Neural cell (in vitro differentiated cells): ENCODE measurements at regions not wholly inside any gene's neighbourhood (a gene's known extent, or its start where the extent isn't known, plus 50 kb on each side); places are given as distances from the start of the nearest gene placed in this dataset.

Source experiments
- H2AFZ ChIP-seq: fragments of 200-600, 300-800 bp; sonication (generic), shearing (Covaris generic); 2 replicates; pipeline ENCODE4 v1.6.0; 2014; ENCODE audit warnings: low read depth, mild to moderate bottlenecking, antibody characterized with exemption, low read length, moderate library complexity
- H3F3A ChIP-seq: fragments of 200-600 bp; shearing (Covaris generic); 2 replicates; pipeline ENCODE4 v1.6.1; 2016; ENCODE audit warnings: mild to moderate bottlenecking, moderate library complexity, mixed read lengths, antibody characterized with exemption, low read length; ENCODE audit not compliant: insufficient read depth, poor library complexity, severe bottlenecking
- H3K27ac ChIP-seq: fragments of 200-600, 300-800 bp; sonication (generic), shearing (Covaris generic); 2 replicates; pipeline ENCODE4 v1.5.1; 2014; ENCODE audit warnings: mild to moderate bottlenecking, low read length, moderate library complexity
- H3K27me3 ChIP-seq: fragments of 300-800, 200-600 bp; sonication (generic), shearing (Covaris generic); 2 replicates; pipeline ENCODE4 v1.6.0; 2014; ENCODE audit warnings: mild to moderate bottlenecking, low read depth, low read length, moderate library complexity; ENCODE audit not compliant: insufficient read depth
- H3K36me3 ChIP-seq: fragments of 300-800, 200-600 bp; sonication (generic), shearing (Covaris generic); 2 replicates; pipeline ENCODE4 v1.5.1; 2014; ENCODE audit warnings: mild to moderate bottlenecking, antibody characterized with exemption, low read length, moderate library complexity; ENCODE audit not compliant: insufficient read depth
- H3K4me2 ChIP-seq: fragments of 300-800, 200-600 bp; sonication (generic), shearing (Covaris generic); 2 replicates; pipeline ENCODE4 v1.6.0; 2014; ENCODE audit warnings: mild to moderate bottlenecking, low read length
- H3K4me3 ChIP-seq: fragments of 300-800, 200-600 bp; sonication (generic), shearing (Covaris generic); 2 replicates; pipeline ENCODE4 v1.5.1; 2014; ENCODE audit warnings: mild to moderate bottlenecking, low read length, moderate library complexity
- H3K79me2 ChIP-seq: fragments of 200-600 bp; shearing (Covaris generic); replicated peaks from 2 replicates; pipeline ENCODE4 v1.6.0; 2014; ENCODE audit warnings: mild to moderate bottlenecking, low read length, moderate library complexity; ENCODE audit not compliant: insufficient read depth
- H3K9ac ChIP-seq: fragments of 300-800, 200-600 bp; sonication (generic), shearing (Covaris generic); 2 replicates; pipeline ENCODE4 v1.6.1; 2016; ENCODE audit warnings: mild to moderate bottlenecking, low read length, mixed read lengths
- H3K9me2 ChIP-seq: fragments of 200-600 bp; shearing (Covaris generic); 2 replicates; pipeline ENCODE4 v1.6.1; 2016; ENCODE audit warnings: mild to moderate bottlenecking, low read length, mixed read lengths; ENCODE audit not compliant: insufficient read depth
- H3K9me3 ChIP-seq: fragments of 200-600, 300-800 bp; sonication (generic), shearing (Covaris generic); 2 replicates; pipeline ENCODE4 v1.6.1; 2016; ENCODE audit warnings: mild to moderate bottlenecking, mixed run types, low read length, moderate library complexity, mixed read lengths
- H4K20me1 ChIP-seq: fragments of 200-600 bp; shearing (Covaris generic); 2 replicates; pipeline ENCODE4 v1.6.1; 2016; ENCODE audit warnings: mild to moderate bottlenecking, mixed run types; ENCODE audit not compliant: insufficient read depth
- CTCF ChIP-seq: fragments of 450-650 bp; IDR thresholded peaks from 2 replicates; pipeline ENCODE4 v1.5.1; 2014; ENCODE audit warnings: antibody characterized with exemption, mild to moderate bottlenecking, moderate library complexity; ENCODE audit not compliant: poor library complexity, severe bottlenecking
- EP300 ChIP-seq: fragments of 450-650 bp; conservative IDR thresholded peaks from 2 replicates; pipeline ENCODE4 v1.6.1; 2014; ENCODE audit warnings: antibody characterized with exemption, mild to moderate bottlenecking, moderate library complexity; ENCODE audit not compliant: poor library complexity, severe bottlenecking
- EZH2 ChIP-seq: fragments of 200-600, 300-800 bp; shearing (Covaris generic), sonication (generic); IDR thresholded peaks from 2 replicates; pipeline ENCODE4 v1.6.1; 2014; ENCODE audit warnings: antibody characterized with exemption, low read length, borderline replicate concordance, mild to moderate bottlenecking; ENCODE audit not compliant: insufficient read depth, poor library complexity, severe bottlenecking
- MXI1 ChIP-seq: fragments of 450-650 bp; conservative IDR thresholded peaks from 2 replicates; pipeline ENCODE4 v1.6.1; 2014; ENCODE audit warnings: antibody characterized with exemption, mild to moderate bottlenecking; ENCODE audit not compliant: poor library complexity, severe bottlenecking
- POLR2AphosphoS5 ChIP-seq: IDR thresholded peaks from 2 replicates; pipeline ENCODE4 v1.6.1; 2012
- RAD21 ChIP-seq: fragments of 450-650 bp; conservative IDR thresholded peaks from 2 replicates; pipeline ENCODE4 v1.6.1; 2014; ENCODE audit warnings: antibody characterized with exemption, mild to moderate bottlenecking, moderate library complexity
- REST ChIP-seq: IDR thresholded peaks from 2 replicates; pipeline ENCODE4 v1.6.1; 2012; ENCODE audit warnings: borderline replicate concordance
- SMC3 ChIP-seq: fragments of 450-650 bp; conservative IDR thresholded peaks from 2 replicates; pipeline ENCODE4 v1.6.1; 2014; ENCODE audit warnings: antibody characterized with exemption, mild to moderate bottlenecking, moderate library complexity; ENCODE audit not compliant: poor library complexity
- TAF1 ChIP-seq: IDR thresholded peaks from 2 replicates; pipeline ENCODE4 v1.6.1; 2012; ENCODE audit warnings: low read depth

DNA sequence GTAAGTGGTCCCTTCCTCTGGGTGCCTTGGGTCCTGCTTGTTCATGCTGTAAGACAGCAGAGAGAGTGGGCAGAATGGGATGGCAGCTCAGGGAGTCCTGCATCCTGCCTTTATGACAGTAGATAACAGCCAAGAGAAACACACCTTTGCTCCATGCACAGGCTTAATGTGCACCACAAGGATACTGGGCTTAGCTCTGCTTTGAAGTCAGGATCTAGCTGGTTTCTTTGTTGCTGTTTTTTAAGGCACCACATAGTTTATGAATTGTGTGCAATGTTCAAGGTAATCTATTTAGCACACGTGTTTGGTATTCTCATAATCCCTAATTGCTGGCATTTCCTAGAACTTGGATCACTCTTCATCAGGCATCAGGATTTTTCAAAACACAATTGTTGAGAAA lies 239.5 kb upstream of the DCN start:
- H3F3A ChIP-seq: no peaks in the 10 kb centered on the region
- no peaks in the 10 kb centered on the region for H3K9me2 ChIP-seq
- no peaks in the 10 kb centered on the region for H3K79me2 ChIP-seq
- H3K36me3 ChIP-seq: no peaks in the 10 kb centered on the region
- H3K4me2 ChIP-seq: no peak overlapping the region
- H3K27ac ChIP-seq: no peak overlapping the region
- no peak overlapping the region for H3K4me3 ChIP-seq
- no peaks in the 10 kb centered on the region for H3K9me3 ChIP-seq
- no peak overlapping the region for H3K9ac ChIP-seq
- no peak for TF ChIP-seq RAD21
- TF ChIP-seq POLR2AphosphoS5: no peak
- no peak for TF ChIP-seq REST
- TF ChIP-seq SMC3: no peak
- TF ChIP-seq MXI1: no peak
- no peaks in the 10 kb centered on the region for H3K27me3 ChIP-seq
- no peaks in the 10 kb centered on the region for H4K20me1 ChIP-seq
- no peak overlapping the region for H2AFZ ChIP-seq

GRCh38 chr12:91419809-91420208 lies 237.2 kb upstream of the DCN start:
- no peaks in the 10 kb centered on the region for H3K9me2 ChIP-seq
- no peak overlapping the region for H3K4me2 ChIP-seq
- TF ChIP-seq EP300 (no peak), REST (no peak), TAF1 (no peak), SMC3 (no peak), MXI1 (no peak), RAD21 (no peak), EZH2 (no peak), POLR2AphosphoS5 (no peak), CTCF (no peak)
- no peaks in the 10 kb centered on the region for H3K9me3 ChIP-seq
- no peak overlapping the region for H3K4me3 ChIP-seq
- no peaks in the 10 kb centered on the region for H3F3A ChIP-seq
- no peak overlapping the region for H3K9ac ChIP-seq
- H3K36me3 ChIP-seq: no peaks in the 10 kb centered on the region
- no peaks in the 10 kb centered on the region for H4K20me1 ChIP-seq
- H2AFZ ChIP-seq: no peak overlapping the region
- no peaks in the 10 kb centered on the region for H3K27me3 ChIP-seq
- H3K27ac ChIP-seq: no peak overlapping the region
- no peaks in the 10 kb centered on the region for H3K79me2 ChIP-seq
